Activated CD4-positive, alpha-beta T cell treated with anti-CD3 and anti-CD28 coated beads for 36 hours (primary cell): ENCODE measurements at regions not wholly inside any gene's neighbourhood (a gene's known extent, or its start where the extent isn't known, plus 50 kb on each side); places are given as distances from the start of the nearest gene placed in this dataset.

Source experiments
- ATAC-seq: fragments of 200-7000 bp; cut with Tn5 transposase; one replicate; pipeline ENCODE4 v1.10.0; 2021; ENCODE audit warnings: mild to moderate bottlenecking, moderate library complexity
- CTCF ChIA-PET: fragments of 350-600 bp; sonication (Branson Sonifier 250); formaldehyde crosslinking; loops from one replicate; lab custom pipeline; 2021; ENCODE audit warnings: antibody characterized with exemption; lab: Charles Lee
- POLR2A ChIA-PET: fragments of 350-600 bp; sonication (Branson Sonifier 250); formaldehyde crosslinking; loops from one replicate; lab custom pipeline; 2021; ENCODE audit warnings: antibody characterized with exemption, inconsistent platforms; lab: Charles Lee
- DNase-seq: peaks from one replicate; pipeline ENCODE4 v3.0.0-alpha.2; 2020
- H3K27ac Mint-ChIP-seq: one replicate; pipeline ENCODE4 v1.8.0; 2021; ENCODE audit warnings: mixed read lengths
- H3K27me3 Mint-ChIP-seq: one replicate; pipeline ENCODE4 v1.8.0; 2021; ENCODE audit warnings: mixed read lengths
- H3K36me3 Mint-ChIP-seq: one replicate; pipeline ENCODE4 v1.8.0; 2021; ENCODE audit warnings: low read depth, mixed read lengths
- H3K4me1 Mint-ChIP-seq: one replicate; pipeline ENCODE4 v1.8.0; 2021; ENCODE audit warnings: mixed read lengths
- H3K4me3 Mint-ChIP-seq: one replicate; pipeline ENCODE4 v1.8.0; 2021; ENCODE audit warnings: mild to moderate bottlenecking, moderate library complexity, mixed read lengths
- H3K9me3 Mint-ChIP-seq: one replicate; pipeline ENCODE4 v1.8.0; 2021; ENCODE audit warnings: low read depth, mixed read lengths
- intact Hi-C, 2 experiments: fragments of 100-400 bp; cut with DNase I in 1 of 2; cut with micrococcal nuclease in 1 of 2; formaldehyde crosslinking; loops; one replicate each; pipeline versions ENCODE4 v1.14.2 to v1.15.1; 2022 to 2024; cut with DNase I, micrococcal nuclease

DNA sequence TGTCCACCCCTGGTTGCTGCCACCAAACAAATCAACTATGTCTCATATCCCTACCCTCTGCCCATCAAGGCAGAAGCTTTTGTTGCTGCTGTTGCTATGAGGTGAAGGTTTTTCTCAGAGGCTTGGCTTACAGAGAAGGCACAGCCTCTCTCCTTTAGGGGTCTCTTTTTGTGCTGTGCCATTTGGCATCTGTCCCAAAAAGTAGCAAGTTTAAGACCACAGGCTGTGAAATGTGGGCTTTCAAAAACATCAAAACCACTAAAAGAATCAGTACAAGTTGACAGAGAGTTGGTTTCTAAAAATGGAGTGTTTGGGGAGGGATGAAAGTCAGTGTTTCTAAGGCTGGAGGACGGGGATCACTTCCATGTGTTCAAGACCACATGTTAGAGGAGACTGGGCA lies 634.9 kb downstream of the BCOR start:
- intact Hi-C loops = no loop called here
- peaks cover 8% of the 10 kb centered on the region for H3K4me1 Mint-ChIP-seq
- no peaks in the 10 kb centered on the region for H3K36me3 Mint-ChIP-seq
- no peak overlapping the region for H3K4me3 Mint-ChIP-seq
- H3K27ac Mint-ChIP-seq = no peak overlapping the region
- ChIA-PET CTCF (interaction anchor here (0.7 kb wide), 1 partner anchor 1456 kb away, joined by 3 read pairs; no protein-coding TSS in a partner anchor), POLR2A (no interaction called here)
- no peaks in the 10 kb centered on the region for H3K9me3 Mint-ChIP-seq
- no peaks in the 10 kb centered on the region for H3K27me3 Mint-ChIP-seq
- DNase-seq (no peak), ATAC-seq (no peak)

DNA sequence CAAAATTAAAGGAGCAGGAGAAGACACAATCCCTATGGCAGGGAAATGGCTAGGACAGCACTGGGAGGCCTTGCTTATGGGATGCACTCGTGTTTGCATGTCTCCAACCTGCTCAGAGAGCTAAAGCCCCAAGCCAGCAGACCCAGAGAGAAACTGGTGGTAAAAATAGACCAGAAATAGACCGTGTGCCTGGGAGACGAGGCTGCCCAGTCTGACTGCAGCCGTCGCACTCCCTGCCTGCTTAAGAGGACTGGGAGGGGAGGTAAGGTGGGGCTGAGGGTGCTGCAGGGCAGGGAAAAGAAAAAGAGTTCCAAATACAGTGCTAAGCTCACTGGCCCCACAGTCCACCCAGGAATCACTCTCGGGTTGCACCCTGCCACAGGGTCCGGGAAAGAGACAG lies 633.5 kb downstream of the BCOR start:
- Mint-ChIP-seq H3K4me3 (no peak overlapping the region), H3K27ac (no peak overlapping the region), H3K9me3 (no peaks in the 10 kb centered on the region), H3K27me3 (no peaks in the 10 kb centered on the region), H3K4me1 (peaks cover 8% of the 10 kb centered on the region), H3K36me3 (no peaks in the 10 kb centered on the region)
- POLR2A ChIA-PET = no interaction called here
- DNase-seq (no peak), ATAC-seq (no peak)
- intact Hi-C loops = no loop called here
- CTCF ChIA-PET = no interaction called here

GRCh38 chrX:39465467-39465866 lies 632.3 kb downstream of the BCOR start:
- DNase-seq (no peak), ATAC-seq (no peak)
- intact Hi-C loops = no loop called here
- Mint-ChIP-seq H3K36me3 (no peaks in the 10 kb centered on the region), H3K4me3 (no peak overlapping the region), H3K4me1 (peaks cover 8% of the 10 kb centered on the region), H3K27me3 (no peaks in the 10 kb centered on the region), H3K9me3 (no peaks in the 10 kb centered on the region), H3K27ac (no peak overlapping the region)
- POLR2A ChIA-PET = no interaction called here
- CTCF ChIA-PET = interaction anchor here (0.7 kb wide), 1 partner anchor 17 kb away, joined by 4 read pairs; no protein-coding TSS in a partner anchor

- DNase-seq (no peak), ATAC-seq (no peak)
- POLR2A ChIA-PET = no interaction called here
- no peak overlapping the region for H3K27ac Mint-ChIP-seq
- no peak overlapping the region for H3K4me3 Mint-ChIP-seq
- no peaks in the 10 kb centered on the region for H3K36me3 Mint-ChIP-seq
- H3K9me3 Mint-ChIP-seq = no peaks in the 10 kb centered on the region
- no peaks in the 10 kb centered on the region for H3K27me3 Mint-ChIP-seq
- intact Hi-C loops = no loop called here
- CTCF ChIA-PET = interaction anchor here (0.6 kb wide), 1 partner anchor 195 kb away, joined by 3 read pairs; no protein-coding TSS in a partner anchor
- H3K4me1 Mint-ChIP-seq = peaks cover 8% of the 10 kb centered on the region
Observed at GRCh38 chrX:39465906-39466305, 631.9 kb downstream of the BCOR start.

GRCh38 chrX:39469126-39469525 lies 628.6 kb downstream of the BCOR start:
- H3K27ac Mint-ChIP-seq = no peak overlapping the region
- no peak overlapping the region for H3K4me3 Mint-ChIP-seq
- no peaks in the 10 kb centered on the region for H3K36me3 Mint-ChIP-seq
- DNase-seq (no peak), ATAC-seq (no peak)
- peaks cover 5% of the 10 kb centered on the region for H3K4me1 Mint-ChIP-seq
- H3K9me3 Mint-ChIP-seq = no peaks in the 10 kb centered on the region
- intact Hi-C loops = no loop called here
- ChIA-PET POLR2A (no interaction called here), CTCF (no interaction called here)
- no peaks in the 10 kb centered on the region for H3K27me3 Mint-ChIP-seq

GRCh38 chrX:39470588-39471407 lies 627.0 kb downstream of the BCOR start:
- H3K4me1 Mint-ChIP-seq = no peaks in the 10 kb centered on the region
- CTCF ChIA-PET = interaction anchor here (0.6 kb wide), 2 partner anchors 169 to 685 kb away, joined by 3 to 4 read pairs; no protein-coding TSS in a partner anchor
- DNase-seq (no peak), ATAC-seq (no peak)
- H3K9me3 Mint-ChIP-seq = no peaks in the 10 kb centered on the region
- H3K4me3 Mint-ChIP-seq = no peak overlapping the region
- intact Hi-C loops = no loop called here
- POLR2A ChIA-PET = no interaction called here
- H3K27me3 Mint-ChIP-seq = no peaks in the 10 kb centered on the region
- H3K27ac Mint-ChIP-seq = no peak overlapping the region
- no peaks in the 10 kb centered on the region for H3K36me3 Mint-ChIP-seq

DNA sequence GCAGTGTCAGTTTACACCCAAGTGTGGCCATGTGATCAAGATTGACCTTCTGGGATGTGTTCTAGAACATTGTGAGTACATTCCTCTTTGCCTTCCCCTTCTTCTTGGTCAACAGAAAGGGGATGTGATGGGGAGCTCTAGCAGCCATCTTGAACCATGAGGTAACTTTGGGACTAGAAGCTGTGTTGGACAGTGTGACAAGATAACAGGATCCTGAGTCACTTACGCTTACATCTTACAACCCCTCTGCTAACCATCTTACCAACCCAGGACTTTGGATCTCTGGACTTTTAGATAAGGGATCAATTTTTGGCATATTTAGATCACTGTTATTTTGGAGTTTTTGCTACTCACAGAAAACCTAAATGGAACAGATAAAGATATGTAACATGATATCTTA lies 625.6 kb downstream of the BCOR start:
- ChIA-PET POLR2A (no interaction called here), CTCF (no interaction called here)
- ATAC-seq (no peak), DNase-seq (no peak)
- H3K36me3 Mint-ChIP-seq = no peaks in the 10 kb centered on the region
- no peak overlapping the region for H3K4me3 Mint-ChIP-seq
- H3K27ac Mint-ChIP-seq = no peak overlapping the region
- no peaks in the 10 kb centered on the region for H3K27me3 Mint-ChIP-seq
- intact Hi-C loops = no loop called here
- H3K9me3 Mint-ChIP-seq = no peaks in the 10 kb centered on the region
- no peaks in the 10 kb centered on the region for H3K4me1 Mint-ChIP-seq

- no peak overlapping the region for H3K27ac Mint-ChIP-seq
- peaks cover 8% of the 10 kb centered on the region for H3K4me1 Mint-ChIP-seq
- H3K36me3 Mint-ChIP-seq = no peaks in the 10 kb centered on the region
- no peak for ATAC-seq
- ChIA-PET POLR2A (no interaction called here), CTCF (no interaction called here)
- DNase-seq = no peak
- no peaks in the 10 kb centered on the region for H3K27me3 Mint-ChIP-seq
- intact Hi-C loops = no loop called here
- H3K4me3 Mint-ChIP-seq = no peak overlapping the region
- H3K9me3 Mint-ChIP-seq = no peaks in the 10 kb centered on the region
Observed at GRCh38 chrX:39473812-39474211, 623.9 kb downstream of the BCOR start.

- no peaks in the 10 kb centered on the region for H3K9me3 Mint-ChIP-seq
- no peak overlapping the region for H3K27ac Mint-ChIP-seq
- ChIA-PET CTCF (no interaction called here), POLR2A (no interaction called here)
- no peaks in the 10 kb centered on the region for H3K27me3 Mint-ChIP-seq
- no peak overlapping the region for H3K4me3 Mint-ChIP-seq
- no peak for DNase-seq
- intact Hi-C loops = no loop called here
- ATAC-seq = no peak
- peaks cover 8% of the 10 kb centered on the region for H3K4me1 Mint-ChIP-seq
- no peaks in the 10 kb centered on the region for H3K36me3 Mint-ChIP-seq
Observed at GRCh38 chrX:39475372-39475771, 622.4 kb downstream of the BCOR start.

GRCh38 chrX:39476604-39477021 lies 621.1 kb downstream of the BCOR start:
- ATAC-seq = no peak
- Mint-ChIP-seq H3K27me3 (no peaks in the 10 kb centered on the region), H3K4me3 (no peak overlapping the region), H3K27ac (no peak overlapping the region), H3K9me3 (no peaks in the 10 kb centered on the region), H3K36me3 (no peaks in the 10 kb centered on the region), H3K4me1 (peaks cover 8% of the 10 kb centered on the region)
- no peak for DNase-seq
- ChIA-PET POLR2A (no interaction called here), CTCF (interaction anchor here (0.6 to 0.7 kb wide), 3 partner anchors 75 to 302 kb away, joined by 3 read pairs; no protein-coding TSS in a partner anchor)
- intact Hi-C loops = no loop called here

DNA sequence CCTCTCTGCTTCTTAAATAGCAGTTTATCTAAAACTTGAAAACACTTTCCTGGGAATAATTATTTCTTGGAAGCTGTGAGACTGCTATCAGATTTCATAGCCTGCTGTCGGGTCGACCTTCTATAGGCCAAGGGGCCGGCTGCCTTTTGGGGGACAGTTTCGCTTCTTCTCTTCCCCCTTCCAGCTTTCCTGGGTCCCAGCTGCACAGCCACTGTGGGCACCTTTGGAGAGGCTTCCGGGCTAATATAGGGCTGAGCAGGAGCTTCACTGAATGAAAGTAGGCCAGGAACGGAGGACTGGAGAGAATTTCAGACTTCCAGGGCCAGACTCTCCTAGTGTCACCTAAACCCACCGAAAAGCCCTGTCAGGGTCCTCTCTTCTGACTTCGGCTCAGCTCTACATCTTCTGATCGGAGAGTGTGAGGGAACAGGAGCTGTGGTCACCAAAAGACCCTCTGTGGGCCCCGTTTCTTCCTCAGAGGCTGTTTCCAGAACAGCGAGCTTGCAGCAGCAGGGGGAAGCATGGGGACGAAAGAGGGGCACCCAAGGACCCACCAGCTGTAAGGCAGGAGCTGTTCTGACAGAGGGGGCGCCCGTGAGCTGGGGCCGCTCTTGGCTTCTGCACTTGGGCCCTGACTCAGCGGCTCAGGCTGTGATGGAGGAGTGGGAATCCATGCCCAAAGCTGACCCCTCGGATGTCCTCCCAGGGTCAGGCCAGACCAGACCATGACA lies 620.6 kb downstream of the BCOR start:
- intact Hi-C loops = no loop called here
- peaks cover 8% of the 10 kb centered on the region for H3K4me1 Mint-ChIP-seq
- DNase-seq (peak; percentile 26), ATAC-seq (no peak)
- no peaks in the 10 kb centered on the region for H3K27me3 Mint-ChIP-seq
- POLR2A ChIA-PET = no interaction called here
- CTCF ChIA-PET = interaction anchor here (0.6 to 0.7 kb wide), 5 partner anchors 11 to 302 kb away, joined by 3 to 4 read pairs (median 3); no protein-coding TSS in a partner anchor
- H3K36me3 Mint-ChIP-seq = no peaks in the 10 kb centered on the region
- no peaks in the 10 kb centered on the region for H3K9me3 Mint-ChIP-seq
- no peak overlapping the region for H3K4me3 Mint-ChIP-seq
- no peak overlapping the region for H3K27ac Mint-ChIP-seq
